ENCODE measurements at regions not wholly inside any gene's neighbourhood (a gene's known extent, or its start where the extent isn't known, plus 50 kb on each side); places are given as distances from the start of the nearest gene placed in this dataset.

DNA sequence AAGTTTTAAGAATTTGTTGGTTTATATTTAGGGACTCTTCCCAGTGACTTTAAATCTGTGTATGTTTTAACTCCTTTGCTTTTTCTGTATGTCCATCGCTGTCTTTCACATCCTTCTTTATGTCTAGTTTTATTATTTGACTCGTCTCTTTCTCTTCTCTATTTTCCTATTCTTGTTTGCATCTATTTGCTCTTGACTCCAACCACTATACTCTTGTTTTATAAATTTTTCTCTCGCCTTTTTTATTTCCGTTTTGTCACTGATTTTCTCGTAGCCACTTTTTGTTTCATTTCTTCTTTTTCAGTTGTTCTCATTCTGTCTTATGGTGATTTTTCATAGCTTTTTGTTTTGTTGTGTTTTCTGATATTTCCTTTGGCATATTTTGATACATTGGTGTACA, 170.5 kb upstream of the NETO1 start:
- TF ChIP-seq, protein P1, sequence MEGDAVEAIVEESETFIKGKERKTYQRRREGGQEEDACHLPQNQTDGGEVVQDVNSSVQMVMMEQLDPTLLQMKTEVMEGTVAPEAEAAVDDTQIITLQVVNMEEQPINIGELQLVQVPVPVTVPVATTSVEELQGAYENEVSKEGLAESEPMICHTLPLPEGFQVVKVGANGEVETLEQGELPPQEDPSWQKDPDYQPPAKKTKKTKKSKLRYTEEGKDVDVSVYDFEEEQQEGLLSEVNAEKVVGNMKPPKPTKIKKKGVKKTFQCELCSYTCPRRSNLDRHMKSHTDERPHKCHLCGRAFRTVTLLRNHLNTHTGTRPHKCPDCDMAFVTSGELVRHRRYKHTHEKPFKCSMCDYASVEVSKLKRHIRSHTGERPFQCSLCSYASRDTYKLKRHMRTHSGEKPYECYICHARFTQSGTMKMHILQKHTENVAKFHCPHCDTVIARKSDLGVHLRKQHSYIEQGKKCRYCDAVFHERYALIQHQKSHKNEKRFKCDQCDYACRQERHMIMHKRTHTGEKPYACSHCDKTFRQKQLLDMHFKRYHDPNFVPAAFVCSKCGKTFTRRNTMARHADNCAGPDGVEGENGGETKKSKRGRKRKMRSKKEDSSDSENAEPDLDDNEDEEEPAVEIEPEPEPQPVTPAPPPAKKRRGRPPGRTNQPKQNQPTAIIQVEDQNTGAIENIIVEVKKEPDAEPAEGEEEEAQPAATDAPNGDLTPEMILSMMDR (IDR thresholded peaks at IDR 0.05; ENCODE audit: low read depth, low read length, missing input control): no peak
- no peak for TF ChIP-seq EGR1 (IDR thresholded peaks at IDR 0.05; ENCODE audit: low read depth in 2 of 2)
- TF ChIP-seq, protein P2, sequence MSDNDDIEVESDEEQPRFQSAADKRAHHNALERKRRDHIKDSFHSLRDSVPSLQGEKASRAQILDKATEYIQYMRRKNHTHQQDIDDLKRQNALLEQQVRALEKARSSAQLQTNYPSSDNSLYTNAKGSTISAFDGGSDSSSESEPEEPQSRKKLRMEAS (IDR thresholded peaks at IDR 0.05): no peak
- TF ChIP-seq RXRA (IDR thresholded peaks at IDR 0.05): no peak
- no peak for TF ChIP-seq NR2F2 (IDR thresholded peaks at IDR 0.05)
- TF ChIP-seq SP1 (IDR thresholded peaks at IDR 0.05): no peak
- TF ChIP-seq YY1 (IDR thresholded peaks at IDR 0.05): no peak
- TF ChIP-seq, protein P3, sequence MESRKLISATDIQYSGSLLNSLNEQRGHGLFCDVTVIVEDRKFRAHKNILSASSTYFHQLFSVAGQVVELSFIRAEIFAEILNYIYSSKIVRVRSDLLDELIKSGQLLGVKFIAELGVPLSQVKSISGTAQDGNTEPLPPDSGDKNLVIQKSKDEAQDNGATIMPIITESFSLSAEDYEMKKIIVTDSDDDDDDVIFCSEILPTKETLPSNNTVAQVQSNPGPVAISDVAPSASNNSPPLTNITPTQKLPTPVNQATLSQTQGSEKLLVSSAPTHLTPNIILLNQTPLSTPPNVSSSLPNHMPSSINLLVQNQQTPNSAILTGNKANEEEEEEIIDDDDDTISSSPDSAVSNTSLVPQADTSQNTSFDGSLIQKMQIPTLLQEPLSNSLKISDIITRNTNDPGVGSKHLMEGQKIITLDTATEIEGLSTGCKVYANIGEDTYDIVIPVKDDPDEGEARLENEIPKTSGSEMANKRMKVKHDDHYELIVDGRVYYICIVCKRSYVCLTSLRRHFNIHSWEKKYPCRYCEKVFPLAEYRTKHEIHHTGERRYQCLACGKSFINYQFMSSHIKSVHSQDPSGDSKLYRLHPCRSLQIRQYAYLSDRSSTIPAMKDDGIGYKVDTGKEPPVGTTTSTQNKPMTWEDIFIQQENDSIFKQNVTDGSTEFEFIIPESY (IDR thresholded peaks at IDR 0.05): no peak
- TF ChIP-seq, protein P4, sequence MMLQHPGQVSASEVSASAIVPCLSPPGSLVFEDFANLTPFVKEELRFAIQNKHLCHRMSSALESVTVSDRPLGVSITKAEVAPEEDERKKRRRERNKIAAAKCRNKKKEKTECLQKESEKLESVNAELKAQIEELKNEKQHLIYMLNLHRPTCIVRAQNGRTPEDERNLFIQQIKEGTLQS (IDR thresholded peaks at IDR 0.05): no peak

All from liver (tissue), 3 donors.